RWPE2 (cell line): ENCODE measurements at regions not wholly inside any gene's neighbourhood (a gene's known extent, or its start where the extent isn't known, plus 50 kb on each side); places are given as distances from the start of the nearest gene placed in this dataset.

Experiments
- ATAC-seq: fragments of 200-7000 bp; cut with Tn5 transposase; 3 replicates; pipeline ENCODE4 v1.9.1; 2021; ENCODE audit warnings: low read depth
- DNase-seq: peaks from one replicate; pipeline ENCODE4 v3.0.0-alpha.2; 2020; ENCODE audit warnings: low spot score
- H3K27ac ChIP-seq: fragments of 450-650 bp; 2 replicates; pipeline ENCODE4 v1.5.1; 2017; ENCODE audit warnings: mild to moderate bottlenecking; ENCODE audit not compliant: poor library complexity, severe bottlenecking
- H3K27me3 ChIP-seq: fragments of 250-450 bp; sonication (Bioruptor Pico); 2 replicates; pipeline ENCODE4 v1.5.1; 2021; ENCODE audit warnings: mild to moderate bottlenecking, moderate library complexity; ENCODE audit not compliant: insufficient read depth, poor library complexity, severe bottlenecking
- H3K36me3 ChIP-seq: fragments of 250-450 bp; sonication (Bioruptor Pico); 2 replicates; pipeline ENCODE4 v1.5.1; 2020; ENCODE audit warnings: low read depth, mild to moderate bottlenecking, moderate library complexity
- H3K4me1 ChIP-seq: fragments of 250-450 bp; sonication (Bioruptor Pico); 2 replicates; pipeline ENCODE4 v1.5.1; 2021; ENCODE audit warnings: mild to moderate bottlenecking, moderate library complexity; ENCODE audit not compliant: insufficient read depth, poor library complexity, severe bottlenecking
- H3K4me3 ChIP-seq: fragments of 250-450 bp; sonication (Bioruptor Pico); 2 replicates; pipeline ENCODE4 v1.5.1; 2021; ENCODE audit warnings: mild to moderate bottlenecking, moderate library complexity; ENCODE audit not compliant: severe bottlenecking
- H3K9me3 ChIP-seq: fragments of 250-450 bp; sonication (Bioruptor Pico); 2 replicates; pipeline ENCODE4 v1.5.1; 2021; ENCODE audit warnings: mild to moderate bottlenecking, moderate library complexity; ENCODE audit not compliant: severe bottlenecking
- TF ChIP-seq, protein P1 (sequence below): fragments of 450-650 bp; IDR thresholded peaks from one replicate; pipeline ENCODE4 v1.5.1; 2017; ENCODE audit warnings: mild to moderate bottlenecking, moderate library complexity; ENCODE audit not compliant: poor library complexity, severe bottlenecking

DNA sequence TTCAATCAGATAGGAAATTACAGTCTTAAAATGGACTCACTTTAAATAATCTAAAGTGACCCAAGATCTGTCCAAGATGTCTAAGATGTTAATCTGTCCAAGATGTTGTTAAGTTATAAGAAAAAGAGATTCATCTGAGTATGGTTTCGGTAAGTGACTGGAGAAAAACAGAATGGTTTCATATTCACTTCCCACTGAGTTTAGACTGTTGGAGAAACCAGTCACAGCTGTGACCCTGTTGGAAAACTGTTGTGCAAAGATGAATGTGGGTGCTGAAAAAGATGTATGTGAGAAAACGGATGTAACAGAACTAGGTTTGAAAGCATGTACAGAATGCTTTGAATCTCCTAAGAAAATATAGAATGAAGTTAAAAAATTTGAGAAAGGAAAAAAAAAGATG is 325.9 kb downstream of the COL12A1 start:
- Histone ChIP-seq H3K36me3 (no peaks in the 10 kb centered on the region), H3K4me3 (no peak overlapping the region), H3K27me3 (no peaks in the 10 kb centered on the region), H3K9me3 (no peaks in the 10 kb centered on the region), H3K27ac (peak overlapping the region; percentile 13), H3K4me1 (peaks cover 16% of the 10 kb centered on the region)
- ATAC-seq (no peak), DNase-seq (no peak)
- TF ChIP-seq, protein P1, sequence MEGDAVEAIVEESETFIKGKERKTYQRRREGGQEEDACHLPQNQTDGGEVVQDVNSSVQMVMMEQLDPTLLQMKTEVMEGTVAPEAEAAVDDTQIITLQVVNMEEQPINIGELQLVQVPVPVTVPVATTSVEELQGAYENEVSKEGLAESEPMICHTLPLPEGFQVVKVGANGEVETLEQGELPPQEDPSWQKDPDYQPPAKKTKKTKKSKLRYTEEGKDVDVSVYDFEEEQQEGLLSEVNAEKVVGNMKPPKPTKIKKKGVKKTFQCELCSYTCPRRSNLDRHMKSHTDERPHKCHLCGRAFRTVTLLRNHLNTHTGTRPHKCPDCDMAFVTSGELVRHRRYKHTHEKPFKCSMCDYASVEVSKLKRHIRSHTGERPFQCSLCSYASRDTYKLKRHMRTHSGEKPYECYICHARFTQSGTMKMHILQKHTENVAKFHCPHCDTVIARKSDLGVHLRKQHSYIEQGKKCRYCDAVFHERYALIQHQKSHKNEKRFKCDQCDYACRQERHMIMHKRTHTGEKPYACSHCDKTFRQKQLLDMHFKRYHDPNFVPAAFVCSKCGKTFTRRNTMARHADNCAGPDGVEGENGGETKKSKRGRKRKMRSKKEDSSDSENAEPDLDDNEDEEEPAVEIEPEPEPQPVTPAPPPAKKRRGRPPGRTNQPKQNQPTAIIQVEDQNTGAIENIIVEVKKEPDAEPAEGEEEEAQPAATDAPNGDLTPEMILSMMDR, result no peak

GRCh38 chr6:74879234-74879633 is 326.6 kb downstream of the COL12A1 start:
- ATAC-seq (peak; percentile 96), DNase-seq (no peak)
- Histone ChIP-seq H3K27me3 (no peaks in the 10 kb centered on the region), H3K9me3 (no peaks in the 10 kb centered on the region), H3K4me1 (peaks cover 16% of the 10 kb centered on the region), H3K36me3 (no peaks in the 10 kb centered on the region), H3K27ac (peak overlapping the region; percentile 13), H3K4me3 (no peak overlapping the region)
- TF ChIP-seq, protein P1, result no peak

DNA sequence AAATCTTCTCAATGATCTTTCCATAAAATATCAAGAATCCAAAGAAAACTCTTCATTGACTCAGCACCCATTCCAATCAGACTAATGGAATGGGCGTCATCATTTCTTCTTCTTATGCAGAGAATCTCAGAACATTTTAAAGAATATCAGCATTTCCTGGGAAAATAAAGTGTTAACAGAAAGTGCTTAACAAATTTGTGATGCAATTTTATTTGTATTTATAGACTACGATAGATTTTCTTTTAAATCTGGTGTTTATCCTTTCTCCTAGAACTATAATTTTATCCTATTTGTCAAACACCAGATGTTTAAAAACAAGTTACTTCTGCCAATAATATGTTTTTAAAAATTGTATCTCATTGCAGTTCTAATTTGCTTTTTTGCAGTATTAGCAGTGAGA is 330.7 kb downstream of the COL12A1 start:
- DNase-seq (no peak), ATAC-seq (no peak)
- H3K27ac ChIP-seq, result no peak overlapping the region
- peaks cover 23% of the 10 kb centered on the region for H3K4me1 ChIP-seq
- no peaks in the 10 kb centered on the region for H3K27me3 ChIP-seq
- no peak overlapping the region for H3K4me3 ChIP-seq
- no peaks in the 10 kb centered on the region for H3K9me3 ChIP-seq
- H3K36me3 ChIP-seq, result no peaks in the 10 kb centered on the region
- TF ChIP-seq, protein P1, result no peak

DNA sequence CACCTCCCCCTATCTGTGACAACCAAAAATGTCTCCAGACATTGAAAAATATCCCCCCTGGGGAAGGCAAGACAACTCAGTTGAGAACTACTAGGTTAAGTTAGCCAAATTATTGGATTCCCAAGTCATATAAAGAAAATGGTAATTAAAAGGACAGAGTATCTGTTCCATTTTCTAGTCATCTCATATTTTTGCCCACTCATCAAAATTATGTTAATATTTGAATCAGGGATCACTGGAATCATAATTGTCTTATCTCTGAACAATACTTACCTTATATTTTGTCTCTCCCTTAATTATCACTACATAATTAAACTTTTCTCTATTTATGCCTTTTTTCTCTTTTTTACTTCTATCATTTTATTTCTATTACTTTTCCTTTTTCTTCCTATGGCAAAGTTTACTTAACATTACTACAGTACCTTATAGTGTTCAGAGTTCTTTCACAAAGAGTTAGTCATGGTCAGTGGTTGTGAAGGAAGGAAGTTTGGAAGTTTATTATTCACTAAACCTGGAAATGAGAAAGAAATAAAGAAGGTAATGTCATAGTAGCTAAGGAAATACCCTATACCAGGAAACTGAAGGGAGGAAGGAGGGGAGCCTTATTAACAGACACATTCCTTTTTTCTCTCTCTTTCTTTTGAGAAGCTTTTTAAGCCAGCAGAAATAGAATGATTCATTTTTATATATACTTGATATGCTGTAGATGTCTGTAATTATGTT is 332.9 kb downstream of the COL12A1 start:
- H3K4me1 ChIP-seq, result peaks cover 8% of the 10 kb centered on the region

GRCh38 chr6:74871757-74872156 is 334.1 kb downstream of the COL12A1 start:
- H3K9me3 ChIP-seq, result no peaks in the 10 kb centered on the region
- peak; percentile 73 for ATAC-seq

More for the DNA sequence above, 332.9 kb downstream of the COL12A1 start:
- no peak for ATAC-seq
- TF ChIP-seq, protein P1, result no peak
- no peaks in the 10 kb centered on the region for H3K36me3 ChIP-seq
- H3K9me3 ChIP-seq, result no peaks in the 10 kb centered on the region
- no peaks in the 10 kb centered on the region for H3K27me3 ChIP-seq
- H3K27ac ChIP-seq, result no peak overlapping the region
- no peak for DNase-seq
- no peak overlapping the region for H3K4me3 ChIP-seq

More at GRCh38 chr6:74871757-74872156, 334.1 kb downstream of the COL12A1 start:
- no peaks in the 10 kb centered on the region for H3K27me3 ChIP-seq
- H3K4me3 ChIP-seq, result no peak overlapping the region
- DNase-seq, result no peak
- H3K27ac ChIP-seq, result no peak overlapping the region
- peaks cover 8% of the 10 kb centered on the region for H3K4me1 ChIP-seq
- TF ChIP-seq, protein P1, result no peak
- H3K36me3 ChIP-seq, result no peaks in the 10 kb centered on the region
